AG04450 (cell line): ENCODE measurements at regions not wholly inside any gene's neighbourhood (a gene's known extent, or its start where the extent isn't known, plus 50 kb on each side); places are given as distances from the start of the nearest gene placed in this dataset.
A peak's percentile ranks its signal among the peaks of the same experiment; 100 is the strongest.

Experiments used
- CTCF ChIA-PET: fragments of 300-600, 350-600 bp; formaldehyde crosslinking; extraction: SDS; loops from one replicate; lab custom pipeline; 2022; ENCODE audit warnings: antibody characterized with exemption, inconsistent platforms; lab: Charles Lee
- POLR2A ChIA-PET: fragments of 350-600 bp; formaldehyde crosslinking; extraction: SDS; loops from one replicate; lab custom pipeline; 2021; ENCODE audit warnings: antibody characterized with exemption, inconsistent platforms; lab: Yijun Ruan, JAX
- DNase-seq: peaks from one replicate; pipeline ENCODE4 v3.0.0-alpha.2; 2011; ENCODE audit warnings: low read depth, low spot score
- H3K27ac ChIP-seq: one replicate; pipeline ENCODE4 v1.5.1; 2012; ENCODE audit warnings: low read depth, low read length, control low read depth
- H3K27me3 ChIP-seq: one replicate; pipeline ENCODE4 v1.6.0; 2012; ENCODE audit warnings: low read length; ENCODE audit not compliant: control insufficient read depth, insufficient read depth
- H3K4me3 ChIP-seq: 2 replicates; pipeline ENCODE4 v1.5.1; 2011; ENCODE audit warnings: mild to moderate bottlenecking, low read depth, low read length, control low read depth
- H3K9me3 ChIP-seq: 2 replicates; pipeline ENCODE4 v1.5.1; 2012; ENCODE audit warnings: low read length; ENCODE audit not compliant: control insufficient read depth, insufficient read depth
- CTCF ChIP-seq: IDR thresholded peaks from 2 replicates; pipeline ENCODE4 v1.5.1; 2011; ENCODE audit warnings: low read depth, low read length, control low read depth, inconsistent platforms

GRCh38 chr6:125363039-125363823 is 61.5 kb upstream of the HDDC2 start:
- DNase-seq, result no peak
- Histone ChIP-seq H3K27me3 (peaks cover 14% of the 10 kb centered on the region), H3K27ac (no peak overlapping the region), H3K9me3 (no peaks in the 10 kb centered on the region), H3K4me3 (peak overlapping the region; percentile 50)
- TF ChIP-seq CTCF, result no peak
- ChIA-PET POLR2A (no interaction called here), CTCF (no interaction called here)

- Histone ChIP-seq H3K27me3 (peaks cover 14% of the 10 kb centered on the region), H3K9me3 (no peaks in the 10 kb centered on the region), H3K27ac (no peak overlapping the region), H3K4me3 (peak overlapping the region; percentile 50)
- POLR2A ChIA-PET, result no interaction called here
- no peak for TF ChIP-seq CTCF
- CTCF ChIA-PET, result no interaction called here
- DNase-seq, result no peak
Measured at GRCh38 chr6:125363824-125364165, 62.0 kb upstream of the HDDC2 start.

GRCh38 chr6:125365230-125365629 is 63.5 kb upstream of the HDDC2 start:
- POLR2A ChIA-PET, result no interaction called here
- H3K27ac ChIP-seq, result no peak overlapping the region
- H3K27me3 ChIP-seq, result peaks cover 11% of the 10 kb centered on the region
- CTCF ChIA-PET, result no interaction called here
- H3K9me3 ChIP-seq, result no peaks in the 10 kb centered on the region
- TF ChIP-seq CTCF, result no peak
- H3K4me3 ChIP-seq, result no peak overlapping the region
- DNase-seq, result no peak

- no peak for DNase-seq
- POLR2A ChIA-PET, result no interaction called here
- CTCF ChIA-PET, result no interaction called here
Measured at GRCh38 chr6:125367036-125367782, 65.4 kb upstream of the HDDC2 start.

More at GRCh38 chr6:125367036-125367782, 65.4 kb upstream of the HDDC2 start:
- Histone ChIP-seq H3K4me3 (no peak overlapping the region), H3K27ac (no peak overlapping the region), H3K27me3 (peaks cover 11% of the 10 kb centered on the region), H3K9me3 (no peaks in the 10 kb centered on the region)
- TF ChIP-seq CTCF, result no peak
